IPS-NIHi7 (cell line): ENCODE measurements at regions not wholly inside any gene's neighbourhood (a gene's known extent, or its start where the extent isn't known, plus 50 kb on each side); places are given as distances from the start of the nearest gene placed in this dataset.

ENCODE experiments used
- DNase-seq: peaks from one replicate; pipeline ENCODE4 v3.0.0; 2012; ENCODE audit warnings: mixed read lengths; ENCODE audit errors: extremely low spot score

DNA sequence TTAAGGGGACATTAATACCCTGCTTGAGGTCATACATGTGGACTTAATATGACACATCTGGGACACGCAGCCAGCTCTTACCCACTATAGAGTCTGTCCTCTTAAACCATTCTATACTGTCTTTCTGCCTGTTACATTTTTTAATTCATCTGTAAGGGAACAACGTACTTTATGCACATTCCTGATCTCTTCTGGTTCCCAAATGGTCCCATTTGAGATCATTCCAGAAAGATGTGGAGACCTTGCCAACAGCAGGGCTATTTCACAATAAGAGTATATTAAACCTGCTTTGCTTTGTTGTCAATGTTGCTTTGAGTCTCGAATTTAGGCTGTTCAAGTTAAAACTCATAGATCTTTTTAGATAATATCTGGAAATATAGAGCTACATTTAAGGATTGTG lies 332.2 kb upstream of the RAG2 start:
- DNase-seq, result no peak

DNA sequence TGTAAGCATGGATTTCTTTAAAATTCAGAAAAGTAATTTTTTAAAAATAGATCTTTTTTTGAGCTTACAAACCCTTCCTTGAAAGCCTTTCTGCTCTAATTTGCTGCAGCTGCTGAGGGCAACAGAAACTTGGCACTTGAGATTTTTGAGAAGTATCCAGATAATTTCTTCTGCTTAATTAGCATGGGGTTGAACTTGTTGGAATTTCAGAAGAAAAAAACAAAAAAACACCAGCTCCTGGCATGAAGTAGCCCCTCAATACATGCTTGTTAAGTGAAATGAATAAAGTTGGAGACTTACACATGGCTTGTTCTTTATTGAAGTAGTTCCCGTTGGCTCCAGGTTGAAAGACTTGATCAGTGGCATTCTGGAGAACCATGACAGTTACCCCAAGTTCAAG lies 331.4 kb upstream of the RAG2 start:
- DNase-seq, result no peak

DNA sequence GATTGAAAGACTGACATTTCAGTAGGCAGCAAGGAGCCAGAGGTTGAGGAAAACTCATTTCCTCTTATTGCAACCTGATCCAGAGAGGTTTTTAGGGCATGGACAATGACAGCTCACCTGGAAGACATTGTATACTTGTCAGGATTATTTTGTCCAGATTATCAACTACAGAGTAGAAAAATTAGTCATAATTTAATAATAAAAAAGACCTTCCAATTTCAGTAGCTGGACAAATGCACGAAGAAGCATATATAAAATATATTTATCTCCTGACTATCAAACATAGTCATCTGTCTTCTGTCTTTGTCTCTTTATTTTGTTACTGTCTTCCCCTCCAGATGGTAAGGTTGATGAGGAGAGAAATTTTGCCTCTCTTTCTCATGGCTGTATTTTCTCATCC lies 330.6 kb upstream of the RAG2 start:
- DNase-seq, result no peak

DNA sequence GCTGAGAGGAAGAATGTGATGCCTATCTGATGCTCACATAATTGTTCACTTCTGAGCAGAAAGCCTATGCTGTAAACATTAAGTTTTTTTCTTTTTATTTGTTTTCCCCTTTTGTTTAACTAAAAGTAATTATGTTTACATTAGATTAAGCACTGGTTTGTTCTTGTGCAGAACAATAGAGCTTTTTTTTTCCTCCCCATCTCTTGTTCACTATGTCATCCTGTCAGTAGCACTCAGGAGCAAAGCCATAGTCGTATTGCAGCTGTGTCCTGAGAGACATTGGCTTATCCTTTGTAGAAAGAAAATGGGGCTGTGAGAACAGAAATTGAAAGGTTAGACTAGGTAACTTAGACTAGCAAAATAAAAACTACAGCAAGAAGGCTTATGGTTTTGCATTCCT lies 301.8 kb upstream of the RAG2 start:
- no peak for DNase-seq

DNA sequence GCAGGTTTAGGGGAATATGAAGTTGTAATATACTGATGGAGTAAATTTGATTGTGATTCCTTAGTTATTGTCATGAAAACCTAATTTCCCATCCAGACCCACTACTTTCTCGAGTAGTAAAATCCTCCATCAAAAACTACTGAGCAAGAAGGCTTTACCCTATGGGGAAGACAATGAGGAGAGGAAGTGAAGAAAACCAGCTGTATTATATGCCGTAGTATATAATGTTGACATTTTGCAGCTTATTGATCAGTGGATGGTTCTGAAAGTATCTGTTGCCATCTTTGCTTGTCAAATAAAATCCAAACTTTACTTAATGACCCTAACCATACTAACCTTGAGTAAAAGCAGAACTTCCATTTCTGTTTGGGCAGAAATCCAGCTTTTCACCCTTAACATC lies 292.8 kb upstream of the RAG2 start:
- DNase-seq, result no peak

DNA sequence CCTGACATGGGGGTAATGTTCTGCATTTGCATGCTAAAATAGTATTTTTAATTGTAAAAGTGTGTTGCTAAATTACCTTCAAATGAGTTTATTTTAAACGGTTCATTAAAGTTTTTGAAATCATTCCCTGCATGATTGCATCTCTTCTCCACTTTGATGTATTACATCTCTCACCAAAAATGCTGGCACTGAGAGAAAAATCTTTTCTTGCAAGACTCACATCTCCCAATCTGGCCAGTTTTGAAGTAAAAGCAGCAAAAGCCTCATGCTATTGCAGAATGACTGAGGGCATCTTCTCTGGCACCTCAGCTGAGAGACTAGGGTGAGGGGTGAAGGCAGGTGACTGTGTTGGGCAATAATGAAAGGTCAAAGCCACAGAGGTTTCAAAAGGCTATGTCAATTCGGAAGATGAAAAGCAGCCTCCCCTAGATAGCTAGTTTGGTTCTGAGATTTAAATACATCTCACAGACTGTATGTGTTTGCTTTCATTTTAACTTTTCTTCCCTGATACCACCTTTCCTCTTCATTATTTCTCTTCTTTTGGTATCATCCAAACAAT lies 292.2 kb upstream of the RAG2 start:
- no peak for DNase-seq

DNA sequence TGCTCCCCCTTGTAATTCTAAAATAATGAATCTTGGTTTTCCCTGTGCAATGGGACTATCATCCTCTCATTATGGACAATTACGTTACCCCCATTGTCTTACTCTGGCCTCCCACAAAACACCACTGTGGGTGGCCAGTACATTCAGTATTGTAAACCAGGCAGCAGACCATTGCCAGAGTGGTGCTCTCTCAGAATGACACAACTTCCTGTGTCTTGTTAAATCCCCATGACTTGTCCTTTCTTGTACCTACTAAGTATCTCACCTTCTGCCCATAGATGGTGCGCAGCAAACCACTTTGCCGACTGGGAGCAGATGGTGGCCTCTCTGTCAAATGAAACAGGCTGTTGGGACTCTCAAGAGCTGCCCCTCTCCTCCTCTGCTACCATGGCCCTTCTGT lies 287.1 kb upstream of the RAG2 start:
- no peak for DNase-seq

DNA sequence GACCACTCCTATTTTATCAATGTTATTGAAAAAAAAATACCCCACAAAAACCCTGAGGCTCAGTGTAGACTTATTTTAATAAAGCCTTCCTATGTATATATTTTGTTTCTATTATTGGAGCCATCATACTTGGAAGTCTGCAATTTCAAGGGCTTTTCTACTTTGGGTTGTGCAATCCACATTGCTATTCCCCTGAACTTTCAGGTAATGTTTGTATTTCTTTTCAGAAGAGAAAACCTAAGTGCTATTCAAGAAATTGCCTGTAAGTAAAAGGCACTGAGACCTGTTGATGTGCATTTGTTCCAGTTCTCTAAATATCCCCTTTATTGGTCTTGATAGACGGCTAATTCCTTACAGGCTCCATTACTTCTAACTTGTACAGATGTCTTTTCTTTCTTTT lies 280.7 kb upstream of the RAG2 start:
- DNase-seq, result no peak

DNA sequence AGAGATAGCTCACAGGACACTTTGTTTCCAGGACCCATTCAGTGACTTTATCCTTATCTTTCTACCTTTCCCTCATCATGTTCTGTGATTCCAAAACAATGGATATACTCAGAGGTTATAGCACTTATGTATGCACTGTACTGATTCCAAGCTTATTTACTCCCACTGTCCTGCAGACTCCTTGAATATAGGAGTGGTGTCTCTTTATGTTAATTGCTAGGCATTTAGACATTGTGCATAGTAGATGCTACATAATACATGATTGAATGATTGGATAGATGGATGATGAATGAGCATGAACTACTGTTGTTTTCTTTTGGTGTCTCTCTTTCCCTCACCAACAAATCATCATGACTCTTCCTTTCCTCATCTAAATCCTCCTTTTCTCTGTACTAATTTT lies 279.1 kb upstream of the RAG2 start:
- no peak for DNase-seq

DNA sequence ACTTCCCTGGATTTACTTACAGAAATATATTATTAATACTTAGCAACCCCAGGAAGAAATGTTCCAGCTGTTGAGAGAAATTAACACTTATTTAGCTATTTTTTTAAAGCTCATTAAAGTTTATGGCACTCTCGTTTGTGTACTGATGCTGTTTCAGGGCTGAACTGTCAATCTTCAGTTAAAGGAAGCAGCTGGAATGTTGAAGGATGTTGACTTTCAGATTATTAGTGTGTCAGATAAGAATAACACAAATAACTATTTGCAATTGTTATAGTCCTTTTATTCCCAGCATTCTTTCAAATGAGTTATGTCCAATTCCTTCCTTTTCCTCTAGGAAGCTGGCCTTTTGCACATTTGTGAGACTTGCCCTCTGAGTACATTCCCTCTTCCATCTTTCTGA lies 278.2 kb upstream of the RAG2 start:
- no peak for DNase-seq

DNA sequence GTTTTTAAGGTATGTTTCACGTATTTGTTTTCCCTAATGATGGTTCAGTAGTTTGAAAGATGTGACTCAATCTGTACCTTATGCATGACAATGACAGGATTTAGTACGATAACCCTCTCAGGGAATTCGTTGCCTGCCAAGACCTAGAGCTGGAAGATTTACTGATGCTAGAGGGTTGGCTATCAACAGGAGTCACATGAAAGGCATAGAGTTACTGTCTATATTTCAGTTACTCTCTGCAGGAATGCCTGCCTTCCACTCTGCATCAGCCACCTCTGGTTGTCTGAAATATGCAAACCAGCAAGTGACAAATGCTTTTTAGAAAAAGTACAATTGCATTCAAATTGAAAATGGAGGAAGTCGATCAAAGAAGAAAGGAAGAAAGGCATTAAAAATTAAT lies 276.3 kb upstream of the RAG2 start:
- no peak for DNase-seq

DNA sequence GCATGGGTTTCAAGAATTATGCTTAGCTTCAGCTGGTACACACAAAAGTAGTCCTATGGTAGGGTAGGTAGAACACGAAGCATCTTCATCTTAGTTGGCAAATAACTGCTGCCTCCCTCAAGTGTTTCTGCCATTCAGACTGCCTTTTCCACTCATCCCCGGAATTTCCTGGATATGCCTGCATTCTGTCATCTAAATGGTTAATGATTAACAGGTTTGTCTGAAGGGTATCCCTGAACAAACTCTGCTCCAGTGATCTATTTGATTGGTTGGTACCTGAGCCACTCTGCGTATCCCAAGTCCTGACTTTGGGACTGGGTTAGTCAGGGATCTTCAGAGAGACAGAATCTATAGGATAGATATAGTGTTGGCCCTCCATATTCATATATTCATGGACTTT lies 272.3 kb upstream of the RAG2 start:
- no peak for DNase-seq

DNA sequence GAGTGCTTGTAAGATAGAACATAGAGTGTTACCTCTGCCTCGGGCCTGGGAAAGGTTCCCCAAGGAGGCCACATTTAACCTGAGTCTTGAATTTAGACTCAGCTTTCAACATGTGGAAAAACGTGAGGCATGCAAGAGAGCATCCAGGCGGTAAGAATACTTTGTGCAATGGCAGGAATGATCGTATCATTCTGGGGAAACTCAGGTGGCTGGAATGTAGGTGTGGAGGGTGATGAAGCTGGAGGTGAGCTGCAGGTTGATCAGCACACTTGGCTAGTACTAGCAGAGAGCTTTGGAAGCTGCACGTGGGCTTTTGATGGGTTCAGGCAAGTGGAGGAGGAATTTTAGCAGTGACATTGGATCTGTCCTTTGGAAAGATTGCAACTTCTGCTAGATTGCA lies 270.3 kb upstream of the RAG2 start:
- no peak for DNase-seq

DNA sequence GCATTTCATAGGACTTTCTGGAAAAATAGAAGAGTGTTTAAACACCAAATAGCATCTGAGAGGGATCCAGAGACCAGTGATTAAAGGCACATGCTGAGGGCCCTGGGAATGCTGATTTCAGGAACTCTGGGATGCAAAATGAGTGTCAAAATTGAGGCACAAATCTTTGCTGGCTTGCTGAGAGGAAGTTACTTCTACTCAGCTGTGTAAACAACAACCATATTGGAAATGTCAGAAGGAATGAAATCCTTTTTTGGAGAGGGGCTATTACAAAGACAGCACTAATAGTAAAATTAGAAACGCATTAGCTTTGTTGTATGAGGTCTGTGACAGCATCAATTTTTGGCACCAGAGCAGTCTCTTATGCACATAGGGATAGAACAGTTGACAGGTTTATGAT lies 267.8 kb upstream of the RAG2 start:
- DNase-seq, result no peak

DNA sequence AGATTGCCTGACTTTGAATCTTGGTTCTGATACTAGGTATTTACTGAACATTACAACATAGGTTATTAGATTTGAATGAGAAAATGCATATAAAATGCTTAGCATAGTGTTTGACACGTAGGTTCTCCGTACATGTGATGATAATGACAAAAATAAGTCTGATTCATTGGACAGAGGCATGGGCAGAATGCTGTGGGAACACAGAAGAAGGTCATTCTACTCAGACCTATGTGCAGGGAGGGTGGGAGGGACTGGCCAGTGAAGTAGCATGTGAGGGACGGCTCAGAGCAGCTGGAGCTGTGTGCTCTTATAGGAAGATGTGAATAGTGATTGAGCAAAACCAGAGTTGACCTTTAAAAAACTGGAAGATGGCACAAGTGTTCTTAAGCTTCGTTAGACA lies 256.8 kb upstream of the RAG2 start:
- no peak for DNase-seq

DNA sequence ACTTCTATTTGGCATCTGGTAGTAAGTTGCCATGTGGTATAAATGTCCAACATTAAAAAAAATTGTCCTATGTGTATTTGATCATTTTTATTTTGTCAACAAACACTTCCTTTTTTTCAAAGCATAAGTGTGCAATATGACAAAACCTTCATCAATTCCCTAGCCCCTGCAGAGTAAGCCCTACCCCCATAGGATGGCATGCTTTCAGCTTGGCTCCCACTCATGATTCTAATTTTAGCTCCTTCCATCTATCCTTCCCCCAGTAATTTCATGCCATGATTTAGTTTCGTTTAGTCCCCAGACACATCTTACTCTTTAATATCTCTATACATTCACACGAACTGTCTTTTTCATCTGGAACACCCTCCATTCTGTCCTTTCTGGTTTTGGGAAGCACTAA lies 250.6 kb upstream of the RAG2 start:
- DNase-seq, result no peak

DNA sequence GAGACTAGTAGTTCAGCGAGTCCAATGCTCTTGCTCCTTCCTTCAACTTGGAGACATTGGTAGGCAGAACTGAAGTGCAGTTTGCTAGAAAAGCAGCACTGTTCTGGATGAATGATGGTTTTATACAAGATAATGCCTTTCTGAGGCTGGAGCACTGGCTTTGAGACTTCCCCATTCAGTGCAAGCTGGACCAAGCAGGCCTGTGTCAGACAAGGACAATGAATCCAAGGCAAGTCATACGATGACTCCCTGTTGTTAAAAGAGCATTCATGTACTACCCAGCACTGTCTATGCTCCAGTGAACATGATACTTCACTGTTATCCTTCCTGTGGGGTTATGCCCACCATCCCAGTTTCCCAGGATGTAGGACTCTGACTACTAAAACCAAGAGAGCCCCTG lies 242.3 kb upstream of the RAG2 start:
- DNase-seq, result no peak

DNA sequence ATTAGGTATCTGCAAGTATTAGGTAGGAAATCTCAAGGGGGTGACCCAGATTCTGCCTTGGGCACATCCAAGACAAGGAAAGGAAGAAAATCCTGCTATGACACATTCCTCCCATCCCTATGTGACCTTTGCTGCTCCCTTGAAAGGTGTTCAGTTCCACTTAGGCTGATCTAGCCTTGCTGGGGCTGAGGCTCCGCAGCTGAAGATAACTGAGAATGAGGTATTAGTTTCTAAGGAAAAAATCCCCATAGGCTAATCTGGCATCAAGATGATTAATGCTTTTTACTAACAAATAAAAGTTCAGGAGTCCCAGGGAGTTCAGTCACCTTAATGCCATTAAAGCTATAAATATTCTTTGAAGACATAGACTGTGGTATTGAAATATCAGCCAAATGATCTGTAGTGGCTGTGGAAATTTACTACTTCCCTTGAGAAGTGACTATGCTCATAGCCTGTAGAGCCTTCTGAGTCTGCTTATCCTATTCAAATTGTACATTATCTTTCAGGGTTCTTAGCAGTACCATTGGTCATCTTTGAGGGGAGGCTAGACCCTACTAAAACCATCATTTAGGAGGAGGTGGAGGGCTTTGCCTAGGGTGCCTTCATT lies 239.9 kb upstream of the RAG2 start:
- DNase-seq, result no peak

DNA sequence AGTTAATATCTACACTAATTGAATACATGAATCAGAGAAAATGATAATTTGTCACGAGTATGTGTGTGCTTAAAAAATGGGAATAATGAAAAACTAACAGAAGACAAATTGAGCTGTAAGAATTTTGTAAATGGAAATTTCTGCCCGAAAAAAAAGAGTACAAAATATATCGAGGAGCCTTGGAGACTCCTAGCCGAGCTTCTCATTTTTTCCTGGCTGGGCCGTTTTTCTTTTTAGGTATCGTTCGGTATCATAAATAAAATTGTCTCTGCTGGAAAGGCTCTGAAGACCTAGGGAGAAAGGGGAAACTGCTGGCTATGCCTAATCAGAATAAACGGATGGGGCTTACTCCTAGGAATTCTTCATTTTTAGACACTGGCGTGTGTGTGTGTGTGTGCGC lies 227.2 kb upstream of the RAG2 start:
- no peak for DNase-seq

DNA sequence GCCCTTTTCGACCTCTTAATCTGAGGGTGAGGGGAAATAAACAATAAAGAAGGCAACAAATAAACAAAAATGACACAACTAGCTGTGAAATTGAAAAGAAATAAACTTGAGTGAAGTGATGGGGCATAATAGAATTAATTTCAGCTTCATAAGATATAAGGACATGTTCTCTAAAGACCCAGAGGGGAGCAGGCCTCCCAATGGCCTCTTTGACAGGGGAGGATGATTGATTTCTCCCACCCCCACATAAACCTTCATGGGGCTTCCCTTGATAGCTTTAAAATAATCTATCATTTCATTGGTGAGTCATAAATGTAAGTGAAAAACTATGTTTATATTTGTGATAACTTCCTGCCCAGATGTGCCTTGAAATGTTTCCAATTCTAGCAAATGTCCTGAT lies 226.3 kb upstream of the RAG2 start:
- DNase-seq, result no peak

DNA sequence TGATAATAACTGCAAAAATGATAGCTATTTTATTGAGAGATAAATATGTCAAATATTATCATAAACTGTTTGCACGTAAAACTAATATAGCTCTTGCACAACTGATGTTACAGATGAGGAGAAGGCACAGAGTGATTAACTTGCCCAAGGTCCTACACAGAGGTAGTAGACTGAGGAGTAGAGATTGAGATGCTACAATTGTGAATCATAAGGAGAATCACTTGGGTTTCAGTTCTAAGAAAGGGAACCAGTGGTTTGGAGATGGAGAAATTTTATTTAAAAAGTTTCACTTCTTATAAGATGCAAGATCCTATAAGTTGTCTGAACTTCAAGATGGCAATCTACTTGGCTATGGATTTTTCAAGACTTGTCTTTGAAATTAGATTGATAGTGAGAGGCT lies 224.8 kb upstream of the RAG2 start:
- DNase-seq, result no peak

DNA sequence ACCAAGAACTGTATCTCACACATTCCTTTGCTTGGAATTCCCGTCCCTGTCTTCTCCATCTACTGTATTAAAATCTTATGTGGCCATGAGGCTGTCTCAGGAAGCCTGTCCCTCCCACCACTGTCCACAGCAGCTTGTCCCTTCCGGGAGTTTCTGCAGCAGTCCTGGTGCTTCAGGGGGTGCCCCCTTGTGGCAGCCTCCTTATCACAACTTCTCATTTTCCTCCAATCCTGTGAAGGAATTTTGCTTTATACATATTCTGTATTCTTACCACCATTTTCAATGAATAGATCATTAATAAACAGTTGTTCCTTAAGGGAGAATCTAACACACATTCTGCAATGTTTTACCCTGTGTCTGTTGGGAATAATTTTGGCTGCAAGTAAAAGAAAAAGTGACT lies 220.4 kb upstream of the RAG2 start:
- DNase-seq, result no peak

DNA sequence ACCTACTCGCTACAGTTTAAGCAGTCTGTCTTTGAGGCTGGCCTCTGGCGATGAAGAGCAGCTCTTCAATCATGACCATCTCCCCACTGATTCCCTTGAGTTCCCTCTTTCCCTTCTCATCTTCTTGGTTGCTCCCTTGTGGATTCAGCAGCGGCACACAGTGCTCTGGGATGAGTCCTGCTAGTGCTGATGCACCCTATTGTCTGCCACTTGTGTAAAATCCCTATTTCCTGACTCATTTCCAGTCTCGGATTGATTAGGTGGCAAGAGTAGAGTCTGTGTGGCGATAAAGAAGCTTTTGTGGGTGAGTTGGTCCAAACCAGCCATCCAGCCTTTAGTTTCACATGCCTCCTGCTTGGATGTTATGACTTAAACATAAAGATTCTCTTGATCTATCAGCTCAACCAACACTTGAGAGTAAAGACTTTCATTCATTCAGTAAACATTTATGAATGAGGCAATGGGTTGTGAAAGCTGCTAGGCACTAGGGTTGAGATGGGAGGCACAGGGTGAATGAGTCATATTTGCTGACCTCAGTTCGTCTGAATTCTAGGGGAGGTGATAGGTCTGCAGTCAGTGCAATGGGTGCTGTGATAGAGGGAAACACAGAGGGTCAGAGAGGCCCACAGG lies 219.4 kb upstream of the RAG2 start:
- no peak for DNase-seq

DNA sequence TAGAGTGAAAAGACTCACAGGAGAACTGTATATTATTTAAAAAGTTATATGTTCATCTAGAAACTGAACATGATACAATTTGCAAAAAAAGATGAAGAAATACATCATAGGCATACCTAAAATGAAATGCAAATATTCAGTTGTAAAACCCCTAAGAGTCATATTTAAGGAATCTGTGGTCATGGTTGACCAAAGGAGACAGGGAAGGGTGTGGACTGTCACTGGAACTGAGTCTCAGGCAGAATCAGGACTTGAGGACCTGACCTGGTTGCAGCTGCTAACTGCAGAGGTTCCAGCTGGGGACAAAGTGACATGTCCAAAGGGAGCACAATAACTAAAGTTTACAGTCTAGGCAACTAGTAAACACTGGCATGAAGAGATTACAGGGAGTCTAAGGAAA lies 211.3 kb upstream of the RAG2 start:
- no peak for DNase-seq
